DOHH2 (cell line): ENCODE measurements at regions not wholly inside any gene's neighbourhood (a gene's known extent, or its start where the extent isn't known, plus 50 kb on each side); places are given as distances from the start of the nearest gene placed in this dataset.

Source experiments
- H3F3A ChIP-seq: fragments of 200-600 bp; sonication (generic), shearing (Covaris generic); 2 replicates; pipeline ENCODE4 v1.6.0; 2016; ENCODE audit warnings: antibody characterized with exemption, mild to moderate bottlenecking; ENCODE audit not compliant: control insufficient read depth, insufficient read depth
- H3K27ac ChIP-seq: fragments of 200-600 bp; sonication (generic); 2 replicates; pipeline ENCODE4 v1.5.1; 2014; ENCODE audit warnings: low read depth, mild to moderate bottlenecking, low read length, moderate library complexity
- H3K27me3 ChIP-seq: fragments of 200-600 bp; sonication (generic); 2 replicates; pipeline ENCODE4 v1.6.1; 2014; ENCODE audit warnings: mild to moderate bottlenecking, low read length, mixed read lengths; ENCODE audit not compliant: control insufficient read depth
- H3K36me3 ChIP-seq: fragments of 200-600 bp; sonication (generic); 2 replicates; pipeline ENCODE4 v1.6.1; 2014; ENCODE audit warnings: mild to moderate bottlenecking, low read length, moderate library complexity, mixed read lengths; ENCODE audit not compliant: control insufficient read depth
- H3K4me1 ChIP-seq: fragments of 200-600 bp; sonication (generic); 2 replicates; pipeline ENCODE4 v1.6.1; 2014; ENCODE audit warnings: mild to moderate bottlenecking, low read length, mixed read lengths; ENCODE audit not compliant: control insufficient read depth
- H3K4me2 ChIP-seq: fragments of 200-600 bp; sonication (generic); 2 replicates; pipeline ENCODE4 v1.6.0; 2014; ENCODE audit warnings: mild to moderate bottlenecking, low read length, moderate library complexity
- H3K4me3 ChIP-seq: fragments of 200-600 bp; sonication (generic); 2 replicates; pipeline ENCODE4 v1.5.1; 2014; ENCODE audit warnings: mild to moderate bottlenecking, low read length, mixed read lengths
- H3K79me2 ChIP-seq: fragments of 200-600 bp; sonication (generic); 2 replicates; pipeline ENCODE4 v1.6.1; 2014; ENCODE audit warnings: mild to moderate bottlenecking, low read length, mixed read lengths; ENCODE audit not compliant: control insufficient read depth
- H3K9me2 ChIP-seq: fragments of 200-600 bp; sonication (generic); replicated peaks from 2 replicates; pipeline ENCODE4 v1.6.1; 2014; ENCODE audit warnings: mild to moderate bottlenecking, low read length, mixed read lengths; ENCODE audit not compliant: control insufficient read depth
- H3K9me3 ChIP-seq: fragments of 200-600 bp; sonication (generic); 2 replicates; pipeline ENCODE4 v1.6.1; 2014; ENCODE audit warnings: antibody characterized with exemption, low read length, mixed read lengths; ENCODE audit not compliant: control insufficient read depth, insufficient read depth
- H4K20me1 ChIP-seq: fragments of 200-600 bp; sonication (generic); 2 replicates; pipeline ENCODE4 v1.6.0; 2014; ENCODE audit warnings: low read depth, mild to moderate bottlenecking, antibody characterized with exemption, low read length, moderate library complexity; ENCODE audit not compliant: control insufficient read depth, insufficient read depth
- CTCF ChIP-seq: fragments of 200-600 bp; sonication (generic); IDR thresholded peaks from one replicate; pipeline ENCODE4 v1.5.1; 2014; ENCODE audit warnings: antibody characterized with exemption, mild to moderate bottlenecking, low read depth, low read length; ENCODE audit not compliant: poor library complexity, severe bottlenecking
- EZH2phosphoT487 ChIP-seq: fragments of 200-600 bp; sonication (generic); IDR thresholded peaks from 2 replicates; pipeline ENCODE4 v1.6.1; 2017; ENCODE audit warnings: borderline replicate concordance, mild to moderate bottlenecking, antibody characterized with exemption, low read length, moderate library complexity, mixed read lengths

- H3K79me2 ChIP-seq: no peaks in the 10 kb centered on the region
- no peaks in the 10 kb centered on the region for H3K4me1 ChIP-seq
- H4K20me1 ChIP-seq: no peaks in the 10 kb centered on the region
- H3K27me3 ChIP-seq: peaks cover 52% of the 10 kb centered on the region
- H3K4me2 ChIP-seq: no peak overlapping the region
- H3K36me3 ChIP-seq: no peaks in the 10 kb centered on the region
- no peaks in the 10 kb centered on the region for H3F3A ChIP-seq
- H3K9me3 ChIP-seq: no peaks in the 10 kb centered on the region
- H3K4me3 ChIP-seq: no peak overlapping the region
- H3K27ac ChIP-seq: no peak overlapping the region
- no peaks in the 10 kb centered on the region for H3K9me2 ChIP-seq
- TF ChIP-seq EZH2phosphoT487: no peak
- no peak for TF ChIP-seq CTCF
Observed at GRCh38 chr10:100679327-100679726, 66.1 kb upstream of the PAX2 start.

GRCh38 chr10:100683004-100683403, 62.4 kb upstream of the PAX2 start:
- no peaks in the 10 kb centered on the region for H3K9me3 ChIP-seq
- no peak overlapping the region for H3K27ac ChIP-seq
- no peak overlapping the region for H3K4me3 ChIP-seq
- no peaks in the 10 kb centered on the region for H3K79me2 ChIP-seq
- H3K36me3 ChIP-seq: no peaks in the 10 kb centered on the region
- peaks cover 79% of the 10 kb centered on the region for H3K27me3 ChIP-seq
- H4K20me1 ChIP-seq: no peaks in the 10 kb centered on the region
- H3K4me2 ChIP-seq: no peak overlapping the region
- no peaks in the 10 kb centered on the region for H3K4me1 ChIP-seq
- H3F3A ChIP-seq: no peaks in the 10 kb centered on the region
- no peak for TF ChIP-seq CTCF
- TF ChIP-seq EZH2phosphoT487: no peak
- H3K9me2 ChIP-seq: no peaks in the 10 kb centered on the region

GRCh38 chr10:100683545-100684300, 61.7 kb upstream of the PAX2 start:
- H3K4me2 ChIP-seq: no peak overlapping the region
- no peaks in the 10 kb centered on the region for H4K20me1 ChIP-seq
- no peaks in the 10 kb centered on the region for H3K79me2 ChIP-seq
- H3F3A ChIP-seq: no peaks in the 10 kb centered on the region
- no peak for TF ChIP-seq EZH2phosphoT487
- no peak for TF ChIP-seq CTCF
- no peak overlapping the region for H3K27ac ChIP-seq
- H3K9me2 ChIP-seq: no peaks in the 10 kb centered on the region
- H3K4me3 ChIP-seq: no peak overlapping the region
- no peaks in the 10 kb centered on the region for H3K4me1 ChIP-seq
- H3K9me3 ChIP-seq: no peaks in the 10 kb centered on the region
- H3K36me3 ChIP-seq: no peaks in the 10 kb centered on the region
- H3K27me3 ChIP-seq: peaks cover 85% of the 10 kb centered on the region
